Activated CD4-positive, alpha-beta T cell treated with anti-CD3 and anti-CD28 coated beads for 4 hours (primary cell): ENCODE measurements at regions not wholly inside any gene's neighbourhood (a gene's known extent, or its start where the extent isn't known, plus 50 kb on each side); places are given as distances from the start of the nearest gene placed in this dataset.
"Not testable (repeated sequence)": the region's sequence is repeated elsewhere in the genome, so short reads cannot be mapped to it uniquely, and the experiment has no call there.

ENCODE experiments used
- DNase-seq, 2 donors: peaks; one replicate each; pipeline ENCODE4 v3.0.0-alpha.2; 2020

- DNase-seq, result no peak
These were observed 106.1 kb upstream of the HES1 start for GRCh38 chr3:194029846-194030245.

DNA sequence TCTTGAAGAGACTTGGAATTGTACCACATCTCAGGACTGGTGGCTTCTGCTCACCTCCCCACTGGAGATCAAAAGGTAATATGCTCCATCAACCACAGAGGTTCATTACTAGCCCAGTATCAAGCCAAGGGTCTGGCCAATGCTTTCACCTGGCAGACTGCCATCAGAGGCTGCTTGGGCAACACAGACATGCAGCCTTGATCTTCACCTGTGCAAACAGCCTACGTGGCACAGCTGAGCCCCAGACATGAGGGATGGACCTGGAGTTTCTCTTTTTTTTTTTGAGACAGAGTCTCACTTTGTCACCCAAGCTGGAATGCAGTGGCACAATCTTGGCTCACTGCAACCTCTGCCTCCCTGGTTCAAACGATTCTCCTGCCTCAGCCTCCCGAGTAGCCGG is 105.6 kb upstream of the HES1 start:
- DNase-seq, result no peak

- DNase-seq, result no peak
These were observed 104.6 kb upstream of the HES1 start for GRCh38 chr3:194031349-194031748.

GRCh38 chr3:194031867-194032635 is 103.9 kb upstream of the HES1 start:
- no peak for DNase-seq

- DNase-seq, result no peak
These were observed 103.0 kb upstream of the HES1 start for GRCh38 chr3:194032828-194033435.

- DNase-seq, result no peak
These were observed 101.3 kb upstream of the HES1 start for GRCh38 chr3:194034346-194035336.

- DNase-seq, result no peak
These were observed 100.4 kb upstream of the HES1 start for GRCh38 chr3:194035406-194036138.

DNA sequence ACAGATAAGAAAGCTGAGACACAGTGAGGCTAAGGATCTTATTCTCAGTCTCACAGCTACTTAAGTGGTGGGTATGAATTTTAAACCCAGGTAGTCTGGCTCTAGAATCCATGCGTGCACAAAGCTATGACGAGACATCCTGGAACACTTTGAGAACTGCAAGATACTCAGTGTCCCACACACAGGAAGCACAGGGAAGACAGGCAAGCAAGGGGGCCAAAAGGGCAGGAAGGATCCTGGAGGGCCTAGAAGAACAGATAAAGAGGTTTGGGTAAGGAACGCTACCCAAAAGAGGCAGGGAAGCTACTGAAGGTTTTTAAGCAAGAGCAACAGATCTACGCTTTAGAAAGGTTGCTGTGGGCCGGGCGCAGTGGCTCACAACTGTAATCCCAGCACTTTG is 99.1 kb upstream of the HES1 start:
- DNase-seq, result no peak

- not testable (repeated sequence) for DNase-seq
These were observed 97.6 kb upstream of the HES1 start for GRCh38 chr3:194038346-194038745.

DNA sequence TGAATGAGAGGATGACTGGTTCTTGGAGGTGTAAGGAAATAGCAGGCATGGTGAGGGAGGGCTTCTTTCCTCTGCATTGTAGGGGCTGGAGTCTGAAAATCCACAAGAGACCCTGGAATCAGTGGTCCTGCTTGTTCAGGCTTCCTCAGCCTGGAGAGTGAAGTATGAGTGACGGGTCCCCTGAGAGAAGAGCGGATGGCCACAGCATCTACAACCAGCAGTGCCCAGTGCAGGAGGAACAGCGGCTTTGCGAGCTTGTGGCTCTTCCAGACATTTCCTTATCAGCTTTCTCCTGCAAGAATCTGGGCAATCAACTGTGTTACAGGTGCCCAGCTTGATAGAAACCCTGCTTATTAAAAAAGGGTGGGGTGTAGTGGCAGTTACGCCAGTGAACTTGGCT is 97.0 kb upstream of the HES1 start:
- DNase-seq, result no peak

DNA sequence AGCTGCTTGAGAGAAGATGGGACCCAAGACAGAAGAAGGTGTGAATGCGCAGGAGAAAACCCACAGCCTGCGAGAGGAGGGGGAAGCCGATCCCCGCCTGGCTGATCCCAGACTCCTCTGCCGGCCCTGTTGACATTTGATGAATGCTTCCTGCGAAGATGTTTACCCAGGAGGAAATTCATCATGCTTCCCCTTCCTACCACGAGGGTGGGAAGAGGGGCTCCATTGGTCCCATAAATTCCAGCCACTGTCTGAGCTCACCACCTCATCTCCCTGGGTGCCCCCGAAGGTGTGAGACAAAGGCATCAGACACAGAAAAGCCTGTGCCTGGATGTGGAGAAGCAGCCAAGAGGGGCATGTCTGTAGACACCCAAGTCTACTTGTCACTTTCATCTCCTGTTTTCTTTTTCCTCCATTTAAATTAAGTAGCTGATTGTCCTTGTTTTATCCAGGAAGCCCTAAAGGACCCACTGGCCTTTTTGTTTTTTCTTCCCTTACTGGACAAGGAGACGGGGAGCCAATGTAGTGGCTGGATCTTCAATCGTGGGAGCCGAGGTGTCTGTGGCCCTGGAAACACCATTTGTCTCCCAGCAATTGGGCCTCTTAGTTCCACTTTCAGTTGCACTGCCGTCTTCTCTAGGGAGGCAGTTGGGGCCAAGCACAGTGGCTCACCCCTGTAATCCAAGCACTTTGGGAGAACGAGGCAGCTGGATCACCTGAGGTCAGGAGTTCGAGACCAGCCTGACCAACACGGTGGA is 95.3 kb upstream of the HES1 start:
- DNase-seq, result no peak

DNA sequence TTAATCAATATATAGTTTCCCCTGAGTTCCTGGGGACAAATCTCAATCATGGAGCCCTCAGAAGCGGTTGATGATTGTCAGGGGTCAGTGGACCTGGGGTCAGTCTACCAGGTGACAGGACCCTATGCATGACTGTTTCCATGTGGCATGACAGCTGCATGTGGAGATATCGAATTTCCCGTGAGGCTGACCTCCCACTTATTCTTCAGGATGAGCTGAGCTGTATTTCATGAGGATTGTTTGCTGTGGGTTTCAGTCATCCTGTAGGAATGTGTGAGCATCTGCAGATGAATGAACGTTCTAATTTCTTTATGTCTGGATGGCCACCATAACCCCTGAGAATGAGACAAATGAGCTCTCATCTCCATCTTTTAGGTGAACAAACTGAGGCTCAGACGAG is 93.0 kb upstream of the HES1 start:
- no peak for DNase-seq

- DNase-seq, result no peak
These were observed 92.4 kb upstream of the HES1 start for GRCh38 chr3:194043516-194043915.

DNA sequence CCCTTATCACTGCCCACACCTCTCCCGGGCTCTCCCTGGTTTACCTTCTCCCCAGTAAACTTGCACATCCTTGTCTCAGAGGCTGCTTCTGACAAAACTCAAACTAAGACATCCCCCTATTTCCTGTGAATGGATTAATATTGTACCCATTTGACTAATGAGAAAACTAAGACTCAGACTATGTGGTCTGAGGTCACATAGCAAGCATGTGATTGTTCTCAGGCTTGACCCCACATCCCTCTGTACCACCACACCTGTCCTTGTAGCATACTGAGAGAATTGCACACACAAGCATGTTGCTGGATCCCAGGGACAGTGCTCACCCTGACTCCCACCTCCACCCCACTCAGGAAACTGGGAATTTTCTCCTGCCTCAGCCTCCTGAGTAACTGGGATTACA is 90.7 kb upstream of the HES1 start:
- DNase-seq, result no peak

- no peak for DNase-seq
These were observed 90.0 kb upstream of the HES1 start for GRCh38 chr3:194045919-194046318.

DNA sequence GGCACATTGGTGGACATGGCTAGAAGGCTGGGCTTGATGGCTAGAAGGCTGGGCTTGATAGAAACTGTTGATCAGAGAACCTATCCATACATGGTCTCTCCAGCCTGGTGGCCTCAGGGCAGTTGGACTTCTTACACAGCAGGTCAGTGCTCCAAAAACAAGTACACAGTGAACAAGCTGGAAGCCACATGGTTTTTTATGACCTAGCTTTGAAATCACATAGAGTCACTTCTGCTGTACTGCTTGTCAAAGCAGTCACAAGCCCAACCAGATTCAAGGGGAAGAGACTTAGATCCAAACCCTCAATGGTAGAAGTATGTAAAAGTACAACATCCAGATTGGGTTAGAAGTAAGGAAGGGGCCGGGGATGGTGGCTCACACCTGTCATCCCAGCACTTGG is 89.4 kb upstream of the HES1 start:
- DNase-seq, result no peak

DNA sequence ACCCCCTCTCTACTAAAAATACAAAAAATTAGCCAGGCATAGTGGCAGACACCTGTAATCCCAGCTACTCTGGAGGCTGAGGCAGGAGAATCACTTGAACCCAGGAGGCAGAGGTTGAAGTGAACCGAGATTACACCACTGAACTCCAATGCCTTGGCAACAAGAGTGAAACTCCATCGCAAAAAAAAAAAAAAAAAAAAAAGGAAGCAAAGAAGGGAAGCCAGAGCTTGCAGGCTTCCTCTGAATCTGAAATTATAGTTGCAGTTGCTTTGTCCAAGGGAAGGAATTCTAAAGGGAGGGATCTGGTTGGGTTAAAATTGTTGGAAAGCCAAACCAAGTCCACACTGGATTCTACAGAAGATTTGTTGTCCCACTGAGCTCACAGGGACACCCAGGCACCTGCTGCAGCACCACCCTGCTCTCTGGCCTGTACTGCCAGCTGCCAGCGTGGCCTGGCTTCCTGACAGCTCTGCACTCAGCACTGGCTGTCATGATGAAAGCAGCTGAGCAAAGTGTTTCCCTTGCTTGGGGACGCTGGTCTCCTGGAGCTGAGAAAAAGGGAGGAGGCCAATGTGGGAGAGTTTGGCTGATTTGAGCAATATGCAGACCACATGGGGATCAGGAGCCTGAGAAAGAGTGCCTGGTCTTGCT is 88.8 kb upstream of the HES1 start:
- no peak for DNase-seq

DNA sequence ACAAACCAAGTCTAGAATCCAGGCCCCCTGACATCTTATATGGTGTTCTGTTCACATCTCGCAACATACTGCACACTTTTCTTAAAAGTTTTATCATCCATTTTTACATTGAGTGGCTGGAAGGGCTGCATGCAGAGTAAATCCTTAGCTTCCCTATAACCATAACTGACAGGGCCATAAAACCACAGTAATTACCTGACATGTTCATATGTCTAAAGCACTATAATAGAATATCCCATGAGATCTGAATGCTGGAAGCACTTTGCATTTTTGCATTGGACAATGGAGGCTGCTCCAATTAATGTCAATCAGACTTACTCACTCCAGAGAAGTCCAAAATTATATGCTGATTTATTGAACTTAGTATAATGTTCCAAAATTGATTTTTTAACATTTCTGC is 86.6 kb upstream of the HES1 start:
- no peak for DNase-seq

DNA sequence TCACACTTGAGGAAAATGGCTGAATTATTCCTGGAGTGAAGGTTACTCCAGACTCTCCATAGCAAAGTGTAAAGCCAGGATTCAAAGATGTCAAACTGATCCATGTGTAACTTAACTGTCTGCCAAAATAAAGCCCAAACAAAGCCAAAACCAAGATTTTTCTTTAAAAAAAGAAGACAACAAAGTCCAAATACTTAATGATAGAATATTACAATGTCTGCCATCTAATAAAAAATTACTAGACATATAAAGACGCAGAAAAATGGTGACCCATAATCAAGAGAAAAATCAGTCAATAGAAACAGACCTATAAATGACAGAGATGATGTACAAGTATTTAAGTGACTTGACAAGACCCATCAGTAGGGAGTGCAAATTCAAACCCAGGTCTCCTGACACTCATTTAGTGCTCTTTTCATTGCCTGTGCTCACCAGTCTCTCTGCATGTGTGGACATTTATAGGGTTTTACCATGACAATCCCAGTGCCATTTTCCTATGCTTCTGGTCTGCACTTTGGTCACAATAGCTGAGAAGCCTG is 85.1 kb upstream of the HES1 start:
- DNase-seq, result no peak

DNA sequence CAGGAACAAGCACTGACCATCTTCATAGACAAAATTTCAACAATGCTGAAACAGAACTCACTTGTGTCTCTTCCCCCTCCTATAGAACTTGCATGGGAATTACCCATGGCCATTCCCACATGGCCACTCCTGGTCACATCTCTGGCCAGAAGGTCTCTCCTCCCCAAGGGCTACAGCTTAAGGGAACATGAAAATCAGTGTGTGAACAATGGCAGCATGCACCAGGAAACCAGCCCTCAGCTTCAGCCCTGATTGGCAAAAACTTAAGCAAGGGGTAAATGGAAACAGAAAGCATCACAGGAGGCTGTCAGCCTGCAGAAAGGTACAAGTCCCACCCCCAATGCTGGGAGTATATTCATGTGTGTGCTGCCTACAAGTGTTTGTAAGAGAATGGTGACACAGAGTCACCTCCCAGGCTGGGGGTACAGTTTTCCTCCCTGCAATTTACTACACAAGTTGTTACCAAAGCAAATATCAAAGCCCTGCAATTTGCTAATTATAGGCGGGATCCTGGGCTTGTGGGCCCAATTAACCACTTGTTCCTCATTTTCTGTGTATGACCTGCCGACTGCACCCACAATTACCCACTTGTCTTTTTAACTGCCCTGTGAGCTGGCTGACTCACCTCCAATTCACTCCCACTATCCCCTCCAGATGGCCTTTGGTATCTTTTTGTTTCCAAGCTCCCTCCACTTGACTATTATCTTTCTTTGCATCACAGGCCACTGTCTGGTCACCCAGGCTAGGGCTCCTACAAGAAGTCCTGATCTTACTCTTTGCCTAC is 84.4 kb upstream of the HES1 start:
- no peak for DNase-seq
